ENCODE measurements at regions not wholly inside any gene's neighbourhood (a gene's known extent, or its start where the extent isn't known, plus 50 kb on each side); places are given as distances from the start of the nearest gene placed in this dataset.

DNA sequence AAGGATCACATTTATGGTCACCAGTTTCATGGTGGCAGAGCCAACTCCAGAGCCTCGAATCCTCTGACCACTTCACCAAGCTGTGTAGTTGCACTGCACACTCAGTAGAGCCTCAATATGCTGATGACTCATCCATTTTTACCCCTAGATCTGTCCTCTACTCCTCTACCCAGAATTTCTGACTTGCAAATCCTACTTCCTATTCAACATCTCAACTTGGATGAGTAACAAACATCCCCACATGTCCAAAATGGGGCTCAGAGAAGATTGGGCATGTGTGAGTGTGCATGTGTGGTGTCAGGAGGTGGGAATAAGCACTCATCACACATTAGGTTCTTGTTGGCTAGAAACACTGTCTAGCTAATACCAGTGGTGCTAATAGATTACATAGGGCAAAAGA is 57.8 kb upstream of the IGFBP2 start:
- DNase-seq (ENCODE audit: low read depth in 2 of 2) = no peak

DNA sequence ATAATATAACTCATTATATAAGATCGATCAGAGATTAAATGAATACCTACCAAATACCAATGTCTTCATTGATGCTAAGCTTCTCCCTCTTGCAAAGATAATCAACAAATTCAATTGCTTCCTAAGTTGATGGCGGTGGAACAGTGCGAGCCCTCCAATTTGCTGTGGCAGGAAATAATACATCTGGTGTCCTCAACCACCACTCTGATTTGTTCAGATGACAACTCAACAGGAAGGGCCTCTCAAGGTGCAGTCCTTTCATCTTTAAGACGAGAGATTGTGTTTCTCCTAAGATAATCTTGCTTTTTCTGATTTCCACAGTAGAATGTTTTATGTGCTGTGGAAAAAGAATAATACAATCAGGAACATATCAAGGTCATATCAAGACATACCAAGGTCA is 56.6 kb upstream of the IGFBP2 start:
- DNase-seq (ENCODE audit: low read depth in 2 of 2) = no peak

DNA sequence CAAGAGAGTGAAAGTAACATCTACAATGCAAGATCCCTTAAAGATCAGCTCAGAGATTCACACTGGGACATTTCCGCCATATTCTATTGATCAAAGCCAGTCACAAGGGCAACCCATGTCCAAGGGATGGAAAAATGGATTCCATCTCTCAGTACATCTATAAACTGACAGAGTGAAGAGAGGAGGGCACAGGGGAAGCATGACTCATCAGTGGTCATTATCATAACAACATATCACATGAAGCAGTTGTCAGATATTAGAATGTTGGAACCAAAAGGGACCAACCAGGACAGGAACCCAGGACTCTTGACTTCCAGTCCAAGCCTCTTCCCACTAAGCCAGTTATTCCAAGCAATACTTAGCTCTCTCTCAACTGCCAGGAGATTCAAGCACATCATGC is 54.9 kb upstream of the IGFBP2 start:
- DNase-seq (ENCODE audit: low read depth in 2 of 2) = no peak

DNA sequence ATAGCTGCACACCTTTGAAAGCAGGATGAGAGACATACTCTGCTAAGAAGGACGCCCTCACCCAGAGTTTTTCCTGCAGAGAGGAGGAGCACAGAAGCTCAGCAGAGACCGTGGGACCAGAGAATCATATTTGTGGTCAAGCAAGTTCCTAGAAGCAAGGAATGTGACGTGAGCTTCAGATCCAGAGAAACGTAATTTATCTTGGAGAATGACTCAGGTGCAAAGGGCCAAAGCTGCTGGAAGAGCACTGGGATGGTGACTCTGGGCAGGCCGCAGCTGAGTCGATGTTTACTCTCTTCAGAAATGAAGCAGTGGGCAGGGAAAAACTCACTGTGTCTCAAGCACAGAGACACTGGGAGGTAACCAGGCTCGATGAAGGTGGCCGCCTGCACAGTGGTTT is 50.1 kb upstream of the IGFBP2 start:
- no peak for DNase-seq (ENCODE audit: low read depth in 2 of 2)

Data from stimulated activated CD8-positive, alpha-beta memory T cell treated with anti-CD3 and anti-CD28 coated beads, Interleukin-7, amount 100 ng/mL, for 1 hour (primary cell).